ENCODE measurements at regions not wholly inside any gene's neighbourhood (a gene's known extent, or its start where the extent isn't known, plus 50 kb on each side); places are given as distances from the start of the nearest gene placed in this dataset.
"Not testable (repeated sequence)": the region's sequence is repeated elsewhere in the genome, so short reads cannot be mapped to it uniquely, and the experiment has no call there.

GRCh38 chr7:65141894-65142293, 135.4 kb upstream of the ERV3-1 start:
- DNase-seq, H3K4me3 Mint-ChIP-seq, H3K9me3 Mint-ChIP-seq, H3K27me3 Mint-ChIP-seq, ATAC-seq, H3K27ac Mint-ChIP-seq, H3K4me1 Mint-ChIP-seq: not testable (repeated sequence)

GRCh38 chr7:65141405-65141778, 134.9 kb upstream of the ERV3-1 start:
- H3K4me1 Mint-ChIP-seq, ATAC-seq, H3K27me3 Mint-ChIP-seq: not testable (repeated sequence)

GRCh38 chr7:65140543-65141404, 134.3 kb upstream of the ERV3-1 start:
- not testable (repeated sequence) for H3K9me3 Mint-ChIP-seq, DNase-seq, H3K4me1 Mint-ChIP-seq, H3K4me3 Mint-ChIP-seq, H3K27me3 Mint-ChIP-seq, H3K27ac Mint-ChIP-seq, ATAC-seq

More at GRCh38 chr7:65141405-65141778, 134.9 kb upstream of the ERV3-1 start:
- H3K4me3 Mint-ChIP-seq, H3K27ac Mint-ChIP-seq, H3K9me3 Mint-ChIP-seq: not testable (repeated sequence)
- peak in 1 of 2 donors; percentile 8 for DNase-seq

GRCh38 chr7:65136850-65137249, 130.4 kb upstream of the ERV3-1 start:
- H3K4me1 Mint-ChIP-seq, H3K27ac Mint-ChIP-seq, H3K9me3 Mint-ChIP-seq, DNase-seq, H3K27me3 Mint-ChIP-seq, ATAC-seq, H3K4me3 Mint-ChIP-seq: not testable (repeated sequence)

GRCh38 chr7:65133087-65133486, 126.6 kb upstream of the ERV3-1 start:
- DNase-seq, H3K4me1 Mint-ChIP-seq, ATAC-seq, H3K27ac Mint-ChIP-seq, H3K9me3 Mint-ChIP-seq, H3K27me3 Mint-ChIP-seq, H3K4me3 Mint-ChIP-seq: not testable (repeated sequence)

GRCh38 chr7:65132256-65132655, 125.8 kb upstream of the ERV3-1 start:
- ATAC-seq, H3K9me3 Mint-ChIP-seq: not testable (repeated sequence)

GRCh38 chr7:65127364-65127763, 120.9 kb upstream of the ERV3-1 start:
- H3K4me1 Mint-ChIP-seq, ATAC-seq, H3K27me3 Mint-ChIP-seq, H3K4me3 Mint-ChIP-seq, DNase-seq, H3K27ac Mint-ChIP-seq, H3K9me3 Mint-ChIP-seq: not testable (repeated sequence)

More at GRCh38 chr7:65132256-65132655, 125.8 kb upstream of the ERV3-1 start:
- not testable (repeated sequence) for H3K27me3 Mint-ChIP-seq, H3K4me3 Mint-ChIP-seq, DNase-seq, H3K4me1 Mint-ChIP-seq, H3K27ac Mint-ChIP-seq

GRCh38 chr7:65124600-65124999, 118.1 kb upstream of the ERV3-1 start:
- ATAC-seq, H3K4me1 Mint-ChIP-seq, H3K4me3 Mint-ChIP-seq, DNase-seq, H3K27ac Mint-ChIP-seq, H3K27me3 Mint-ChIP-seq, H3K9me3 Mint-ChIP-seq: not testable (repeated sequence)

GRCh38 chr7:65105650-65106203, 99.2 kb upstream of the ERV3-1 start:
- not testable (repeated sequence) for DNase-seq, H3K27ac Mint-ChIP-seq, H3K27me3 Mint-ChIP-seq, H3K9me3 Mint-ChIP-seq, ATAC-seq, H3K4me1 Mint-ChIP-seq, H3K4me3 Mint-ChIP-seq

GRCh38 chr7:65100499-65100898, 94.0 kb upstream of the ERV3-1 start:
- not testable (repeated sequence) for H3K9me3 Mint-ChIP-seq, H3K27me3 Mint-ChIP-seq, DNase-seq, H3K4me3 Mint-ChIP-seq, H3K4me1 Mint-ChIP-seq, ATAC-seq, H3K27ac Mint-ChIP-seq

- not testable (repeated sequence) for H3K27me3 Mint-ChIP-seq, ATAC-seq, H3K4me1 Mint-ChIP-seq, H3K9me3 Mint-ChIP-seq, H3K27ac Mint-ChIP-seq, DNase-seq
- H3K4me3 Mint-ChIP-seq = peak overlapping the region; percentile 87 to 91
Measured at GRCh38 chr7:65081669-65082055, 75.2 kb upstream of the ERV3-1 start.

GRCh38 chr7:65080799-65081668, 74.5 kb upstream of the ERV3-1 start:
- not testable (repeated sequence) for H3K4me1 Mint-ChIP-seq, H3K27me3 Mint-ChIP-seq, H3K9me3 Mint-ChIP-seq
- Mint-ChIP-seq H3K4me3 (peak overlapping the region; percentile 87 to 91), H3K27ac (peak overlapping the region; percentile 91 to 95)
- DNase-seq = peak; percentile 87 to 93
- peak; percentile 99 for ATAC-seq

GRCh38 chr7:65074959-65075358, 68.5 kb upstream of the ERV3-1 start:
- H3K27ac Mint-ChIP-seq, H3K4me3 Mint-ChIP-seq, DNase-seq, ATAC-seq, H3K9me3 Mint-ChIP-seq, H3K27me3 Mint-ChIP-seq: not testable (repeated sequence)
- H3K4me1 Mint-ChIP-seq = peaks cover 11% of the 10 kb centered on the region

- not testable (repeated sequence) for DNase-seq, H3K27ac Mint-ChIP-seq, H3K27me3 Mint-ChIP-seq, H3K4me3 Mint-ChIP-seq, ATAC-seq, H3K9me3 Mint-ChIP-seq
- peaks cover 10% of the 10 kb centered on the region for H3K4me1 Mint-ChIP-seq
Measured at GRCh38 chr7:65073160-65073559, 66.7 kb upstream of the ERV3-1 start.

GRCh38 chr7:65071854-65072431, 65.5 kb upstream of the ERV3-1 start:
- not testable (repeated sequence) for H3K9me3 Mint-ChIP-seq, DNase-seq, H3K27ac Mint-ChIP-seq, ATAC-seq, H3K4me3 Mint-ChIP-seq, H3K27me3 Mint-ChIP-seq
- peaks cover 10% of the 10 kb centered on the region for H3K4me1 Mint-ChIP-seq

Measured in stimulated activated naive CD8-positive, alpha-beta T cell treated with anti-CD3 and anti-CD28 coated beads, Interleukin-15, amount 100 ng/mL, for 72 hours (primary cell).